SK-N-SH (cell line): ENCODE measurements at regions not wholly inside any gene's neighbourhood (a gene's known extent, or its start where the extent isn't known, plus 50 kb on each side); places are given as distances from the start of the nearest gene placed in this dataset.

Experiments used
- CTCF ChIP-seq: fragments of 200-600 bp; sonication (generic); IDR thresholded peaks from 2 replicates; pipeline ENCODE4 v1.6.1; 2017; ENCODE audit warnings: antibody characterized with exemption, mild to moderate bottlenecking, moderate library complexity
- FOSL2 ChIP-seq: IDR thresholded peaks from 2 replicates; pipeline ENCODE4 v1.4.0; 2012; ENCODE audit warnings: low read depth, mild to moderate bottlenecking, moderate library complexity, borderline replicate concordance
- POLR2AphosphoS5 ChIP-seq: IDR thresholded peaks from 2 replicates; pipeline ENCODE4 v1.6.1; 2012; ENCODE audit warnings: low read depth, low read length
- RAD21 ChIP-seq: IDR thresholded peaks from 2 replicates; pipeline ENCODE4 v1.6.1; 2012; ENCODE audit warnings: mild to moderate bottlenecking, low read length
- REST ChIP-seq: IDR thresholded peaks from 2 replicates; pipeline ENCODE4 v1.6.1; 2012; ENCODE audit warnings: mild to moderate bottlenecking, low read depth, low read length, moderate library complexity
- USF1 ChIP-seq: IDR thresholded peaks from 2 replicates; pipeline ENCODE4 v1.4.0; 2012; ENCODE audit warnings: low read depth, borderline replicate concordance
- USF2 ChIP-seq: fragments of 150-350 bp; IDR thresholded peaks from 2 replicates; pipeline ENCODE4 v1.6.1; 2017; ENCODE audit warnings: antibody characterized with exemption, low read length, low read depth, borderline replicate concordance
- YY1 ChIP-seq: IDR thresholded peaks from 2 replicates; pipeline ENCODE4 v1.4.0; 2012; ENCODE audit warnings: low read depth, mild to moderate bottlenecking

GRCh38 chr7:46583656-46584055 lies 662.6 kb upstream of the IGFBP3 start:
- TF ChIP-seq USF2 (no peak), CTCF (no peak), REST (no peak), YY1 (no peak), RAD21 (no peak), POLR2AphosphoS5 (no peak), FOSL2 (no peak), USF1 (no peak)
